ENCODE measurements at regions not wholly inside any gene's neighbourhood (a gene's known extent, or its start where the extent isn't known, plus 50 kb on each side); places are given as distances from the start of the nearest gene placed in this dataset.

- TF ChIP-seq, protein P1, sequence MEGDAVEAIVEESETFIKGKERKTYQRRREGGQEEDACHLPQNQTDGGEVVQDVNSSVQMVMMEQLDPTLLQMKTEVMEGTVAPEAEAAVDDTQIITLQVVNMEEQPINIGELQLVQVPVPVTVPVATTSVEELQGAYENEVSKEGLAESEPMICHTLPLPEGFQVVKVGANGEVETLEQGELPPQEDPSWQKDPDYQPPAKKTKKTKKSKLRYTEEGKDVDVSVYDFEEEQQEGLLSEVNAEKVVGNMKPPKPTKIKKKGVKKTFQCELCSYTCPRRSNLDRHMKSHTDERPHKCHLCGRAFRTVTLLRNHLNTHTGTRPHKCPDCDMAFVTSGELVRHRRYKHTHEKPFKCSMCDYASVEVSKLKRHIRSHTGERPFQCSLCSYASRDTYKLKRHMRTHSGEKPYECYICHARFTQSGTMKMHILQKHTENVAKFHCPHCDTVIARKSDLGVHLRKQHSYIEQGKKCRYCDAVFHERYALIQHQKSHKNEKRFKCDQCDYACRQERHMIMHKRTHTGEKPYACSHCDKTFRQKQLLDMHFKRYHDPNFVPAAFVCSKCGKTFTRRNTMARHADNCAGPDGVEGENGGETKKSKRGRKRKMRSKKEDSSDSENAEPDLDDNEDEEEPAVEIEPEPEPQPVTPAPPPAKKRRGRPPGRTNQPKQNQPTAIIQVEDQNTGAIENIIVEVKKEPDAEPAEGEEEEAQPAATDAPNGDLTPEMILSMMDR (IDR thresholded peaks at IDR 0.05), result no peak
- TF ChIP-seq POLR2A (IDR thresholded peaks at IDR 0.05), result no peak
Observed at GRCh38 chr13:50519866-50520265, 323.6 kb downstream of the DLEU7 start.

Measured in lower leg skin (tissue), 3 donors.